HG03520 (cell line): ENCODE measurements at regions not wholly inside any gene's neighbourhood (a gene's known extent, or its start where the extent isn't known, plus 50 kb on each side); places are given as distances from the start of the nearest gene placed in this dataset.

ENCODE experiments used
- ATAC-seq: cut with Tn5 transposase; IDR thresholded peaks from one replicate; pipeline ENCODE4 v1.9.1; 2021; ENCODE audit warnings: mild to moderate bottlenecking, moderate library complexity; ENCODE audit not compliant: unreplicated experiment

DNA sequence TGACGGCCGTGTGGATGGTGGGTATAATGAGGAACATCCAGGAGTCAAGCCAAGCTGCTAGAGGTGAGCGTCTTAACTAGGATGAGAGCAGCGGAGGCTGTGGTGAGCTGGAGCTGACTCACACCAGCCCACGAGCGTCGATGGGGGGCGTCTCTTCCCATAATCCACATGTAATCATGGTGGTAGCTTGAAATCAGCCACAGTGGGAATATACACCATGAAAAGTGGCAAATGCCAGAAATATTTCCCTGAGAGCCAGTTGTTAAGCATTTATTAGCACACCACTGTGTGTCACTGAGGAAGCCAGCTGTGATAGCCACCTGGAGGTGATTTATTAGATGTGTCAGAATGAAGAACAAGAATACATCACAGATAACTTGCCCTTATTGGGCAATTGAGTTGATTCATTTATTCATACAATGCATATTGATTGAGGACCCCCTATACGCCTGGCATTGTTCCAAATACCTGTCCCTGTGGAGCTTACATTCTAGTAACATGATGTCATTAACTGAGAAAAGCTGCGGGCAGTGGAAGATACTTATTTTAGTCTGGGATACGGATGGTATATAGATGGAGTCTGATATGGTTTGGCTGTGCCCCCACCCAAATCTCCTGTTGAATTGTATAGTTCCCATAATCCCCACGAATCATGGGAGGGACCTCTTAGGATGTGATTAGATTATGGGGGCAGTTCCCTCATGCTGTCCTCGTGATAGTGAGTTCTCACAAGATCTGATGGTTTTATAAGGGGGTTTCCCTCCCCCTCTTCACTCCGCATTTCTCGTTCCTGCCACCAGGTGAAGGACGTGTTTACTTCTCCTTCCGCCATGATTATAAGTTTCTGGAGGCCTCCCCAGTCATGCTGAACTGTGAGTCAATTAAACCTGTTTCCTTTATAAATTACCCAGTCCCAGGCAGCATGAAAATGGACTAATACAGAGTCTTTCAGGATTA lies 473.4 kb downstream of the METTL15 start:
- no peak for ATAC-seq

- ATAC-seq, result no peak
These were observed 463.2 kb downstream of the METTL15 start for GRCh38 chr11:28571371-28571770.

GRCh38 chr11:28569106-28569505 lies 460.9 kb downstream of the METTL15 start:
- ATAC-seq, result no peak

GRCh38 chr11:28566339-28567089 lies 458.3 kb downstream of the METTL15 start:
- ATAC-seq, result no peak

DNA sequence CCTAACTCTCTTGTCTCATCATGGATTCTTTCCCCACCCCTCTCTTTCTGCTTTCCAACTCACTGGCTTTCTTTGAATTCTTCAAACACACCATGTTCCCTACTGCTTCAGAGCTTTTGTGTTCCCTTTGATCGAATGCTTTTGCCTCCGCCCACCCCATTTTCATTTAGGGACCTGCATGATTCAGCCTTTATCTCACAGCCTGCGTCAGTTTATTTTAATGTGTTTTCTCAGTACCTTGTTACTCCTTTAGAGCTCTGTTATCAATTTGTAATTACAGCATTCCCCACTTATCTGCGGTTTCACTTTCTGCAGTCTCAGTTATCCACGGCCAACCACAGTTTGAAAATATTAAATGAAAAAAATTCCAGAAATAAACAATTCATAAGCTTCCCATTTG lies 451.3 kb downstream of the METTL15 start:
- no peak for ATAC-seq

DNA sequence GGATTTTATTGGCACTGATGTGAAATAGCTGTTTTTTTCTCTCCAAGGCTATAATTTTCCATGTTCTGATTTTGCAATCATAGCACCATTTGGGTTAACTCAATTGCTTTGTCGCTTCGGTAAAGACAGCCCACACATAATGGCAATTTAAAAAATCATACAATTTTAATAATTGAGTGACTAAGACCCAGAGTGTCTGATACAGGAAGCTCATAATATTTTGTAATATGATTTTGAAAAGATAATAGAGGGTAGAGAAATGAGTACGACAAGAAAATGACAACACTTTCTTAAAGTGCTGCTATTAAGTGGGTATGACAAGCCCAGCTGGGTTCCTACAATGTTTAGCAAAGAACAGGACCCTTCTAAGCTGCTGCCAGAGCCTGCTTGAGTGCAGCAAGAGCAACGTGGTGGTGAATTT lies 439.1 kb downstream of the METTL15 start:
- no peak for ATAC-seq

DNA sequence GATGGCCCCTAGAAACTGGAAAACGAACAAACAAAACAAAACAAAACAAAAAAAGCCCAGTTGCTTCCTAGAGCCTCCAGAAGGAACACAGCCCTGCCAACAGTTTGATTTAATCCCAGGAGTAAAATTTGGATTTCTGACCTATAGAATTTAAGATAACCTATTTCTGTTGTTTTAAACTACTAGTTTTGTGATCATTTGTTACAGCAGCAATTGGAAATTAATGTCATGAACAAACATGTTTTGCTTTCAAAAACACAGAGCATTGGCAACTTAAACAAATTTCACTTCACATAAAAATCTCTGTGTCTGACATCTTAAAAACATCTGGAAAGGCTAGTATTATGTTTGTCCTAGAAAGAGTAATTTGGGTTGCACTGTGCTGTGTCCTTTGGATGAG lies 437.3 kb downstream of the METTL15 start:
- ATAC-seq, result no peak

- ATAC-seq, result no peak
These were observed 434.4 kb downstream of the METTL15 start for GRCh38 chr11:28542561-28542960.

DNA sequence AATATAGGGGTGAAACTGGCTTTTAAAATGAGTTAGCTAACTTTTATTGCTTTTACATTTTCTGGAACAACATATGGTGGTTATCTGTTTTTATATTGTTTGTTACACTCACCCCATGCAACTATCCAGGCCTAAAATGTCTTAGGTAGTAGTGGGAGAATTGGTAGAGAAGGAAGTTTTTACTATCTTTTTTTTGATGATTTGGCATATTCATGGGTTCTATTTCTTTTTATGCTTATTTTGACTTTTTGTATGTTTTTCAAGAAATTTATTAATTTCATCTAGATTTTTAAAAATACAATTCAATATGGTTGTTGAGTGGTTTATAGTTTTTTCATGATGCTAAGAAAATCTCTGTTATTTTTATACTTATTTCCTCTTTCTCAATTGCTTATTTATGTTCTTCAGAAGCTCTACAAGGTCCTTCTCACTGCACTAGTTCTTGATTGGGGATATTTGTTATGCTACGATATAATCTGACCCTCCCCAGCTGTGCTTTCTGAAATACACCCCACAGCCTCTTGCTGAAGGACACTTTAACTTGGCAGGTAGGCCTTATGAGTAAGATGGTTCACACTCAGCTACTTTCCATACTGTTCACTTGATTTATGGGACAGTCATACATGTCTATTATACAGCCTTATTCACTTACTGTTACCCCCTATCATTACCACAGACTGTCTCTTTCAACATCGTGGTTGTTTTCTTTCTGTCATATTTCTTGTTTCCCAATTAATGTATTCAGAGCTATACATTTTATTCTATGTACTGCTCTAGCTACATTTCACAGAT lies 431.2 kb downstream of the METTL15 start:
- ATAC-seq, result no peak

- no peak for ATAC-seq
These were observed 429.6 kb downstream of the METTL15 start for GRCh38 chr11:28537822-28538221.

GRCh38 chr11:28536504-28537267 lies 428.5 kb downstream of the METTL15 start:
- no peak for ATAC-seq

- ATAC-seq, result no peak
These were observed 427.5 kb downstream of the METTL15 start for GRCh38 chr11:28535677-28536076.

DNA sequence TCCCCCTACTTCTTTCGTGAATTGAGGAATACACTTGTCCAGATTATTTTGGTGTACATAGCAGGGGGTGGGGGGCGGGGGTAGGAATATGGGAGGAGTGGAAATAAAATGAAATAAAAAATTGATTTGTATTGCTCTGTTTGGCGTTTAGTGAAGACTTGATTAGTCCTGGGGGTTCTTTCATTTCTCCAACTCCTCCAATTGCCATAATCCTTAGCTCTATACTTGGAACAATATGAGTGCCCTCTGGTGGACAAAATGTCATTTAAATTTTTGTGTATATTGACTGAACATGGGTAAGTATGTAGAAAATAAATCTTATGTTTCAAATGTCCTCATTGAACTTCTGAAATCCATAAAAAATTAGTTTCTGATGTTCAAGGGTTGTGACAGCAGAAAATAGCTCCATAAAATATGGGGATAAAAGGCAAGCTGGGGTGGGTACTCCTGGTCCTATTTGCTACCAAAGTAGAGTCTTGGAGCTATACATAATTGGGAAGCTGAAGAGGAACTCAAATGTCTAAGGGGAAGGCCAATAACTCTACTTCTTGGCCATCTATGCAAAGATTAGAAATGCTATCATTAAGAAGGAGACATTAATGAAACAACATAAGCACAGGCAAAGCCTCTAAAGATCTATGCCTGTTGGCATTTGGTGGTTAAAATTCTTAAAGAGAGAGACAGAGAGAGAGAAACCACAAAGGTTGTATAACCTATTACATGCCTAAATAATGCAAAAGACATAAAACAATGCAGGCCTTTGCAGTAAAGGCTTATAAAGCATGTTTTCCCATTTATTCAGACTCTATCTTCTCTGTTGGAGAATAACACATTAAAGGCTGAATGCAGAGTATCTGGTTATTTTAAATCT lies 421.6 kb downstream of the METTL15 start:
- no peak for ATAC-seq

GRCh38 chr11:28529046-28529445 lies 420.9 kb downstream of the METTL15 start:
- ATAC-seq, result no peak

DNA sequence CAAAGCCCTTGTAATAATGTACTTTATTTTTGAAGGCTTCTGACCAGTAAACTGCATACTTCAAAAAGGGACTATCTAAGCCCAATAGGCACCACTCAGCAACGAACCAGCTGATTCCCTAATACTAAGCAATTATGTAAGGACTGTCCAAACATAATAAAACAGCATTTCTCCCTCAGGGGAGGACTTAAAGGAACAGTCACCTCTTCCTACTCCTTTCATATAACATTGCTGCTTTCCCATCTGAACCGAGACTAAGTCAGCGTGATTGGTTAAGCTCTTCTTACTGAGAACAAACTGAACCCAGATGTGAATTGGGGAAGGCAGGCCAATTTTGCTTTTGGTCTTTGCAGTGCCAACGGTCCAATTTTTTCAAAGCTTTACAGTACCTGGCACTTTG lies 420.0 kb downstream of the METTL15 start:
- ATAC-seq, result no peak

DNA sequence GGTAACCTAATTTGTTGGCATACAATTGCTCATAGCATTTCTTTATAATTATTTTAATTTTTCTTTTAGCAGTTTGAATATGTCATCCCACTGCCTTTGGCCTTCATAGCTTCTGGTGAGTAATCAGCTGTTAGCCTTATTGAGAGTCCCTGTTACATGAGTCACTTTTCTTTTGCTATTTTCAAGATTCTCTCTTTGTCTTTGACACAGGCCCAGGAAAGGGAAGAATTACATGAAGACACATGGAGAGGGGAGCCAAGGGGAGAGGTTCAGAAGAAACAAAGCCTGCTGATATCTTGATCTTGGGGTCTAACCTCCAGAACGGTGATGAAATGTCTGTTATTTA lies 418.2 kb downstream of the METTL15 start:
- no peak for ATAC-seq

DNA sequence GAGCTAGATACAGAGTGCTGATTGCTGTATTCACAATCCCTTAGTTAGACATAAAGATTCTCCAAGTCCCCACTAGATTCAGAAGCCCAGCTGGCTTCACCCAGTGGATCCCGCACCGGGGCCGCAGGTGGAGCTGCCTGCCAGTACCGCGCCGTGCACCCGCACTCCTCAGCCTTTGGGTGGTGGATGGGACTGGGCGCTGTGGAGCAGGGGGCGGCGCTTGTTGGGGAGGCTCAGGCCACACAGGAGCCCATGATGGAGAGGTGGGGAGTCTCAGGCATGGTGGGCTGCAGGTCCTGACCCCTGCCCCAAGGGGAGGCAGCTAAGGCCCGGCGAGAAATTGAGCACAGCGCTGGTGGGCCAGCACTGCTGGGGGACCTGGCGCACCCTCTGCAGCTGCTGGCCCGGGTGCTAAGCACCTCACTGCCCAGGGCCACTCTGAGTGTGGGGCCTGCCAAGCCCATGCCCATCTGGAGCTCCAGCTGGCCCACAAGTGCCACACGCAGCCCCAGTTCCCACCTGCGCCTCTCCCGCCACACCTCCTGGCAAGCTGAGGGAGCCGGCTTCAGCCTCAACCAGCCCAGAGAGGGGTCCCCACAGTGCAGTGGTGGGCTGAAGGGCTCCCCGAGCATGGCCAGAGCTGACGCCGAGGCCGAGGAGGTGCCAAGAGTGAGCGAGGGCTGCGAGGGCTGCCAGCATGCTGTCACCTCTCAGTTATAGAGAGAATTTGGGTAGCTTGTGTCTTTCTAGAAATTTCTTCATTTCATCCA lies 417.6 kb downstream of the METTL15 start:
- ATAC-seq, result no peak

DNA sequence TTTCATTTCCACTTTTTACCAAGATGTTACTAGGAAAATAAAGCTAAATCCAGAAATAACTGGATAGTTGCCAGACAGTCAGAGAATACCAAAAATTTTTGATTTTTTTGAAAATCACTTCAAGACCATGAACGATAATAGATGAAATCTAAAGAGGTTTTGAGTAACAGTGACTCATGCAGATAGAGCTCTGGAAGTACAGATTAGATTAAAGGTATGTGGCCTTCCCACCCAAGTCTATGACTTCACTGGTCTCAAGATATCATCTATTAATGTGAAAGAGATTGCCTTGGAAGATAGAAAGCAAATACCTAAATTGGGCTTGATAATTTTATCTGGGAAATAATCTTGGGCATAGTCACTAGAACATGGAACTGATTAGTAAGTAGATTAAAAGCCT lies 415.9 kb downstream of the METTL15 start:
- ATAC-seq, result no peak

GRCh38 chr11:28521075-28521474 lies 412.9 kb downstream of the METTL15 start:
- no peak for ATAC-seq
